NCI-H82 (cell line): ENCODE measurements at regions not wholly inside any gene's neighbourhood (a gene's known extent, or its start where the extent isn't known, plus 50 kb on each side); places are given as distances from the start of the nearest gene placed in this dataset.
"Not testable (repeated sequence)": the region's sequence is repeated elsewhere in the genome, so short reads cannot be mapped to it uniquely, and the experiment has no call there.

ENCODE experiments used
- DNase-seq: peaks from one replicate; lab custom pipeline; 2025; lab: John Stamatoyannopoulos, UW

DNA sequence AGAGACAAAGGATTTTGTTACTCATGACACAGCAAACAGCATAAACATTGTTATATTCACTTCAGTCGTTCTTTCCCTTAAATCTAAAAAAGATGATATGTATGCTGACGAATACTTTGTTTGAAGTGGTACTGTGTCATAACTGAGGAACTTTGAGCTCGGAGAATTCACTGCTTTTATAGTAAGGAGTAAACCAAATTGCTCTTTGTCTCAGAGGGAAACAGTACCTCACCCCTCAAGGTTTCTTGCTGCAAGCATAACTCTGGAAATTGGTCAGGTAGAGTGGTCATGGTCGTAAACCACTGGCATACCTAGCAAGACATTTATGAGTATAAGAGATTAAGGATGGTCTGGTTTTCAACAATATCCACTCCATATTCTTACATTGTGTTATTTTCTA is 160.2 kb upstream of the OR4E1 start:
- no peak for DNase-seq

DNA sequence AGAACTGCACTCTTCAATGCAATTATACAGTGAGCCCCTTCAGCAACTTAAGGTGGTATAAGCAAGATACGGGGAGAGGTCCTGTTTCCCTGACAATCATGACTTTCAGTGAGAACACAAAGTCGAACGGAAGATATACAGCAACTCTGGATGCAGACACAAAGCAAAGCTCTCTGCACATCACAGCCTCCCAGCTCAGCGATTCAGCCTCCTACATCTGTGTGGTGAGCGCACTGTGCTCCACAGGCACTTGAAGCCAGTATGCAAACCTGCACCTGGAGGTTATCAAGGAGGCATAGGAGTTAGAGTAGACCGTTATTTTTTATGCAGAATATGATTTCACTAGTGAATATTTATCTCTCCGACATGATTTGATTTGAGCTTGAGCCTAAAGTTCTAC is 152.2 kb upstream of the OR4E1 start:
- DNase-seq = no peak

DNA sequence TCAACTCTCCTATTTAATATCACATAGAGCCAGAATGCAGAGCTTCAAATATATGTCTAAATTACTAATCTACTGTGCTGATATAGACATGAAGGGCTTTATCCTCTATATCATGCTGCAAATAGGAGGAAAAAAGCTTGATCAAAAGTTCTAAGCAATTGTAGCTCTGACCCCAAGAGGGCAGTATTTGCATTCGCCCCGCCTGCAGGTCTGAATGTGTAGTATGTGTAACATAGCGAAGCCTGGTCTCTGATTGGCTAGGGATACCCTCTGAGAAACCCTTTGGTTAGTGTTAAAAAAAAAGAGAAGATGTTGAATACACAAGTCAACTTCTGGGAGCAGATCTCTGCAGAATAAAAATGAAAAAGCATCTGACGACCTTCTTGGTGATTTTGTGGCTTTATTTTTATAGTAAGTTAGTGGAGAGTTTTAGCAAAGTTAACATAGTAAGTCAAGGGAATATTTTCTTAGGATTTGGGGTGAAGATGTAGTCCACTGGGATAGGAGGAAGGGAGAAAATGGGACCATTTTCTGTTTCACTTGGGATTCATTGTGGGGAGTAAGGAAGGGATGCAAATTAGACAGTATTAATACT is 151.6 kb upstream of the OR4E1 start:
- DNase-seq = peak; percentile 96

DNA sequence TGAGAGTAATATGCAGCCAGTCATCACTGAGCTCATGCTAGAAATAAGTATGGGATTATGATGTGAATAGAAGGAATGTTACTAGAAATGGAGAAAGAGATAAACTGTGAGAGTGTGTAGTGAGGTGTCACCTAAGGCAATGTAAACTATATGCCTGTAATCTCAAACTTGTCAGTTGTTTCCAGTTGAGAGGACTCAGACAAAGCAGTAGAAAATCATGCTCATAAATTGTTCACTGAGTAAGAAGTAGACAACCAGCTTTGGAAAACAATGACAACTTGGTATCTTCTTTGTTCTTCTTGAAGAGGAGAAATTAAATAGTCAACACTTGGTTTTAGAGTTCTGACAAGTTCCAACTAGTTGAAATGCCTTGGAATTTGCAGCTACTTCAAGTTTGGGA is 148.5 kb upstream of the OR4E1 start:
- no peak for DNase-seq

DNA sequence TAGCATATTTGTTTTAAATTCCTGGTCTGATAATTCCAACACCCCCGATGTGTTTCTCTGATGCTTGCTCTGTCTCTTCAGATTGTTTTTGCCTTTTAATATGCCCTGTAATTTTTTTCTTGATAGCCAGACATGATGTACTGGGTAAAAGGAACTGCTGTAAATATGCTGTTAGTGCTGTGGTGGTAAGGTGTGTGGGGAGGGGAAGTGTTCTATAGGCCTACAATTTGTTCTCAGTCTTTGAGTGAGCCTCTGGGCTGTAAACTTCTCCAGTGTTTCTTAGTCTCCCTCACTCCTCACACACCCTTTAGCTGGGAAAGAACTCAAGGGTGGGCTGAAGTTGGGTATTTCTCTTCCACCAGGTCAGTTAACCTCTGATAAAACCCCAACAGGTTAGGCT is 147.0 kb upstream of the OR4E1 start:
- DNase-seq = no peak

DNA sequence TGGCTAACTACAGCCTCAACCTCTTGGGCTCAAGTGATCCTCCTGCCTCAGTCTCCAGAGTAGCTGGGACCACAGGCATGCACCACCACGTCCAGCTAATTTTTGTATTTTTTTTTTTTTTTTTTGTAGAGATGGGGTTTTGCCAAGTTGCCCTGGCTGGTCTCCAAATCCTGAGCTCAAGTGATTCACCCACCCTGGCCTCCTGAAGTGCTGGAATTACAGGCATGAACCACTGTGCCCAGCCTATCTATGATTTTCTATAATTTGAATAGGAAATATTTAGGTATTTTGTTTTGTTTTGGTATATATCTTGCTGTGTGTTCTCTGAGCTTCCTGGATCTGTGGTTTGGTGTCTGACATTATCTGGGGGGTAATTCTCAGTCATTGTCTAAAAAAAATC is 146.3 kb upstream of the OR4E1 start:
- not testable (repeated sequence) for DNase-seq

DNA sequence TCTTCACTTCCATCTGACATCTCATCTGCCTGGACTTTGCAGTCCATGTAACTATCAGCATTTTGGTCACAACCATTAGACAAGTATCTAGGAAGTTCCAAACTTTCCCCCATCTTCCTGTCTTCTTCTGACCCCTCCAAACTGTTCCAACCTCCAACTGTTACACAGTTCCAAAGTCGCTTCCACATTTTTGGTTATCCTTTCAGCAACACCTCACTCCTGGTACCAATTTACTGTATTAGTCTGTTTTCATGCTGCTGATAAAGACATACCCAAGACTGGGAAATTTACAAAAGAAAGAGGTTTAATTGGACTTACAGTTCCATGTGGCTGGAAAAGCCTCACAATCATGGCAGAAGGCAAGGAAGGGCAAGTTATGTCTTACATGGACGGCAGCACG is 143.4 kb upstream of the OR4E1 start:
- not testable (repeated sequence) for DNase-seq

DNA sequence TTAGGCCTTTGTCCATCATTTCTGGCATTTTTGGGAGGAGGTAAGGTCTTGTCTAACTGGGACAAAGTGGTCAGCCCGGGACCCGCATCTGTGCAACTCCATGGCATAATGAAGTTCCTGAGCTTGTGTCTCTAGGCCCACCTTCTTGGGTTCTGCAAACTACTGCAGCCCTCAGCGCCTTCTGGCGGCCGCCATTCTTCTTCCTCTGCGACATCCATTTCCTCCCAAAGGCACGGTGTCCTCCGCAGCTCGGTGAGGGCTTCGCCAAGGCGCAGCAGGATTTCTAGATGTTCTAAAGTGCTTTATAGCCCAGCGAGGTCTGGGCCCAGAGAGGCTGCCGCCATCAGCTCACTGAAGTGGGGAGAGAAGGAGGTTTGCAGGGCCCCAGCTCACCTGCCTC is 134.4 kb upstream of the OR4E1 start:
- DNase-seq = no peak

DNA sequence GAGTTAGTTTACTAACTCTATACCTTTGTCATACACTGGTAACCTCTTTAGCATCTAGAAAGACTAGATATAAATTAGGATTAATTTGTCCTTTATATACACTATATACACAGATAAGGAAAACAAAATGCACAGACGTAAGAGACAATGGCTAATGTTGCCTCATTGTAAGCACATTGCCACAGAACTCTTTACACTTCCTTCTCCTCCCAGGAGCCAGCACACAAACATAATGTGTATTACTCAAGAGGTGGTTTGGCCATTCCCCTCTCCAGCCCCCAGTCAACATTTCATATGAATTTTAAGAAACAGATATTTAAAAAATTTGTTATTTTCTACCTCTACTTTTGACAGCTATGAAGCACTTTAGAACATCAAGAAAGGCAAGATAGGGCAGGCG is 131.4 kb upstream of the OR4E1 start:
- DNase-seq = no peak

DNA sequence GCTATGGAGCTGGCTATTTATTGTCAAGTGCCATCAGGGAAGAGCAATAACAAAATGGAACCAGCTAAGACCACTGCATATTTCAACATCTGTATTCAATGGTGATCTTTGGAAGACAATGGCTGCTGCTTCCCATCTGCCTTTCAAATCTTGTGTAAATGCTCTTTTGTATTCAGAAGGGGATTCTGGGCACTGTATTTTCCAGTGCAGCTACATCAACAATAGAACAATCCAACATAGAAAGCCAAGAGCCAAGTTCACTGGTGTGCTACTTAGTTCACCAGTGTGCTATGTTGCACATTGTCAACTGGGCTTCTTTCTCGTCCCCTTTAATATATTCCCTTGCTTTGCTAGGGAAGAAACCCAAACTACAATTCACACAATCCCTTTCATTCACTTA is 128.8 kb upstream of the OR4E1 start:
- DNase-seq = no peak

DNA sequence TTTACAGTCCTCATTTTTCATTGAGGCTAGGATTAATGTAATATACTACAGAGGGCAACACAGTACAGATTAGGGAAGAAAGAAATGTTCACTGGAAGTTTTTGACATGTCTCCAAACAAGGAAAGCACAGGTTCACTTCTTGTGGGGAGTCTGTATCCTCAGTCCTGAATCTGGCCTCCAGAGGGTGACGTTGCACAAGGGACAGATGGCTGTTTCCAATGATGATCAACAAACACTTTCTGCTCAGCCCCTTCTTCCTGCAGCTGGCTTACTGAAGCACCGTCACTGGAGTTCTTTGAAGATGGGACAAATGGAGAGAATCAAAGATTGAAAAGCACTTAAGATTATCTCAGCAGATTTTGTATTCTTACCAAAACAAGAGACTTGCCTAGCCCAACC is 123.3 kb upstream of the OR4E1 start:
- peak; percentile 79 for DNase-seq

DNA sequence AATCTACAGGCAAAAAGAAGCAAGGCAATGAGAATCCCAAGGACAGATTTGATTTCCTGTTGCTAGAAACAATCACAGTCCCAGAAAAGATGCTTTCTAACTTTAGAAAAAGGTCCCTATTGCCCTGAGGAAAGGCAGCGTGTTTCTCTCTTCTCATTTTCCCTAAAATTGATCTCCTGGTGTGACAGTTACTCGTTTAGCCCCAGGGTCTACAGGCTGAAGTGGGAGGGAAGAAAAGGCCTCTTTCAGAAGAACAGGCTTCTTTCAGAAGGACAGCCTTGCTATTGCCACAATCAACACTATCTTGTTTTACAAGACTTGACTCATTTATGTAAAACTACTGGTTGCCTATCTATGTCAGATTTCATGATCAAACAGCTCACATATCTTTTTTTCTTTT is 121.8 kb upstream of the OR4E1 start:
- DNase-seq = no peak

DNA sequence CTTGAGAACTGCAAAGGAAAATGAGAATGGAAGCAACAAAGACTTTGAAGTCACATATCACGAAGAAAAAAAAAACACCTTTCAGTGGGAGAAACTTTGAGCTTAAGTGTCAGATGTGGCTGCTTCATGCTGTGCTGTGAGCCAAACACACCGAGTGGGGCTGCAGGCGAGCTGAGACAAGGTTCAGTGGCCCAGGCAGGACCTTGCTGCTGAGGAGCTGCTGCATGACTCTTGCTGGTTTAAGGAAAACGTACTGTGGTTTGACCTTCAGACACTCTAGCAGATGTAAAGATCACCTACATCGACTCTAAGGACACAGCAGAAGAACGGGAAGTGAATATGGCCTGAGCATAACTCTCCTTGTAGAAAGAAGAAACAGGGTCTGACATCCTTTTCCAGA is 118.1 kb upstream of the OR4E1 start:
- DNase-seq = no peak

DNA sequence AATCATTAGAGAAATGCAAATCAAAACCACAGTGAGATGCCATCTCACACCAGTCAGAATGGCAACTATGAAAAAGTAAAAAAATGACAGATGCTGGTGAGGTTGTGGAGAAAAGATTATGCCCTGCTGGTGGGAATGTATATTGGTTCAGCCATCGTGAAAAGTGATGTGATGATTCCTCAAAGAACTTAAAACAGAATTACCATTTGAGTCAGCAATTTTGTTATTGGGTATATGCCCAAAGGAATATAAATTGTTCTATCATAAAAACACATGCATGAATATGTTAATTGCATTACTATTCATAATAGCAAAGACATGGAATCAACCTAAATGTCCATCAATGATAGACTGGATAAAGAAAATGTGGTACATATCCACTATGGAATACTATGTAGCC is 115.1 kb upstream of the OR4E1 start:
- DNase-seq = not testable (repeated sequence)

DNA sequence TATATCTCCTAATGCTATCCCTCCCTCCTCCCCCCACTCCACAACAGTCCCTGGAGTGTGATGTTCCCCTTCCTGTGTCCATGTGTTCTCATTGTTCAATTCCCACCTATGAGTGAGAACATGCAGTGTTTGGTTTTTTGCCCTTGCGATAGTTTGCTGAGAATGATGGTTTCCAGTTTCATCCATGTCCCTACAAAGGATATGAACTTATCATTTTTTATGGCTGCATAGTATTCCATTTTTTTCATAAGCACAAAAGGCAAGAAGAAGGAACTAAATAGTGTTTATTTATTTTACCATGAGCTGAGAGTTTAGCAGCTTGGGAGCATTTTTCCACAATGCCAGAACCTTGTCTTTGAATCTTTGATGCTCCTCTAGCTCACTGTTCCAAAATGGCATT is 113.6 kb upstream of the OR4E1 start:
- DNase-seq = not testable (repeated sequence)

DNA sequence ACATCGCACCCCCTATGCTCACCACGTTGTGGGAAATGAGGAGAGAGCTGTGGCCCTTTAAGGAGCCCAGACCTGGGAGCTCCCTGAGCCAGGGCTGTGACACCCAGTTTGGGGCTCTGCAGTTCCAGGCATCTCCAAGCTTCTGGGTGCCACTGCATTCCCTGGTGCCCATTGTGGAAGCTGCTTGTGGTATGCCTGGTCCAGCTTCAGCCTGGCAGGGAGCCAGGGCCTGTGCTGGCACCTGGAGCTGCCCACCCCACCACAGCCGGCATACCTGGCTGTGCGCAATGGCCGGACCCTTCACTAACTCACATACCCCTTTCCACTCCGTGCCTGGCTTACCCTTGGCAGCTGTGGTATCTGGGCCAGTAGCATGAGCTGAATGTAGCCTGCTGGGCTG is 107.9 kb upstream of the OR4E1 start:
- no peak for DNase-seq

DNA sequence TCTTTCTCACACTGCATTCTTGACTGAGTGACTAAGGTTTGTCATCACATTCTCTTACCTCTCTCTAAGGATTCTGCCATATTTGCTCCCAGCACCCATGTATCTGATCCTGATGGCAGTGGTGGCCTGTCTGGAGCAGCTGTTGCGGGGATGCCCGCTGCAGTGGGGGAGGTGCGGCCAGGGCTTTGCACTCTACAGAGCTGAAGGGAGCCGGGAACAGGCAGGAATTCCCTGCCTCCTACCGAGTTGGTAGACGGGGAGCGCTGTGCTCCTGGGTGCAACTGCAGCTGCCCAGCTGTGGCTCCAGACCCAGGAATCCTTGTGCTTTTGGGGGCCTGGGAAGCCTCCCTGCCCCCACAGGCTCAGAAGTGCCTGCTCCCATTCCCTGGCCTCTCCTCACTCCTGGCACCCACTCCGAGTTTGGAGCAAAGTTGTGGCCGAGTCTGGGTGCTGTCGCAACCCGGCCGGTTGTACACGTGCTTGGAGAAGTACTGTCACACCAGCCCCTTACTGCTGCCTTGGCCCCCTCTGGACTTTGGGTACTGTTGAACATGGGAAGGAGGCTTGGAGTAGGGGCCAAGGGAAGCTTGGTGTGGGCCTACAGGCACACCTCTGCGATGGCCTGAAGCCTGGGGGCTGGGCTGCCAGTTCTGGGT is 106.9 kb upstream of the OR4E1 start:
- peak; percentile 75 for DNase-seq

DNA sequence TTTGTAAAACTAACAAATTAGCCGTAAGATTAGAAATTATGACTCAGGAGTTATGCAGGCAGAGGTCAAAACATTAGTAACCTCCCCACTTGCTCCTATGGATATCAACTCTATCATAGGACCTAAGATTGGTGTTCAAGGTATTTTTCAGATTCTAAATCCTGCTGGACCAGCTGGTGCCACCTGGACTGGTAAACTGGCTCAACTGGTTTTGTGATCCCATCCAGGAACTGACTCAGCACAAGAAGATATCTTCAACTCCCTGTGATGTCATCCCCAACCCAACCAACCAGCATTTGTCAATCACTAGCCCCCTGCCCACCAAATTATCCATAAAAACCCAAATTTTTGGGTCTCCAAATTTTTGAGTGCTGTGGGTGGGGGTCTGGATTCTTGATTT is 98.1 kb upstream of the OR4E1 start:
- DNase-seq = no peak

DNA sequence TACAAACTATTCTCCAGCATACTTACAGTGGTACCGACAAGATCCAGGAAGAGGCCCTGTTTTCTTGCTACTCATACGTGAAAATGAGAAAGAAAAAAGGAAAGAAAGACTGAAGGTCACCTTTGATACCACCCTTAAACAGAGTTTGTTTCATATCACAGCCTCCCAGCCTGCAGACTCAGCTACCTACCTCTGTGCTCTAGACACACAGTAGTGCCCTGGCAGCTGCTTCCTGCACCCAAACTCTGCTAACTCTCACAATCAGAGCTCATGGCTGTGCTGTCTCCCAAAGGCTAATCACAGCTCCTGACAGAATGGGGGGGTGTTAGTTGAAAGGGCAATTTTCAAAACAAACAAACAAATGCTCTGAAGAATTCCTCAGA is 95.2 kb upstream of the OR4E1 start:
- no peak for DNase-seq

DNA sequence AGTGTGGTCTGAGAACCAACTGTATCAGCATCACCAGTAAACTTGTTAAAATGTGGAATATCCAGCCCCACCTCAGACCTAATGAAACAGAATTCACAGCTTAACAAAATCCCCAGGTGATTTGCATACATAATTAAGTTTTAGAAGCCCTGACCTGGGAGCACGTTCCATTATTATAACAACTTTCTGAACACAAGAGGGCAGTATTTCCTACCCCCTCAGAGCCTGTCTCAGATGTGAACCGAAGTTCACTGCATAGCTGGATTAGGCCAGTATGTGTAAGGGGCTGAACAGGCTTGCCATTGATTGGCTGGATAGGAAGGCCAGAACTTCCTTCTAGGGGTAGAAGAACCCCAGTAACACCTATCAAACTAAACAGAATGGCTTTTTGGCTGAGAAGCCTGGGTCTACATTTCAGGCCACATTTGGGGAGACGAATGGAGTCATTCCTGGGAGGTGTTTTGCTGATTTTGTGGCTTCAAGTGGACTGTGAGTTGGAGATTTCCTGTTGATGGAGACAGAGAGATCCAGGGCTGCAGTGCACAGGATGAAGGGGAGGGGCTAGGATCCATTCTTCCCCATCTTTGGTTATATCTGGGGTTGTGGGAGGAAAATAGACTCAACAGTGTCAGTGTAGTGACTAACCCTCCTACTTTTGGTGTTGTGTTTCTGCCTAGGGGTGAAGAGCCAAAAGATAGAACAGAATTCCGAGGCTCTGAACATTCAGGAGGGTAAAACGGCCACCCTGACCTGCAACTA is 94.7 kb upstream of the OR4E1 start:
- peak; percentile 99 for DNase-seq

DNA sequence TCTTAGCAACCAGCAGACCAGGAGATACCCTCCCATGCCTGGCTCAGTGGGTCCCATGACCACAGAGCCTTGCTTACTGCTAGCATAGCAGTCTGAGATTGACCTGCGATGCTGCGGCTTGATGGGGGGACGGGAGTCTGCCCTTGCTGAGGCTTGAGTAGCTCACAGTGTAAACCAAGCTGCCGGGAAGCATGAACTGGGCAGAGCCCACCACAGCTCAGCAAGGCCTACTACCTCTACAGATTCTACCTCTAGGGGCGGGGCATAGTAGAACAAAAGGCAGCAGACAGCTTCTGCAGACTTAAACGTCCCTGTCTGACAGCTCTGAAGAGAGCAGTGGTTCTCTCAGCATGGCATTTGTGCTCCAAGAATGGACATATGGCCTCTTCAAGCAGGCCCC is 86.7 kb upstream of the OR4E1 start:
- DNase-seq = not testable (repeated sequence)

DNA sequence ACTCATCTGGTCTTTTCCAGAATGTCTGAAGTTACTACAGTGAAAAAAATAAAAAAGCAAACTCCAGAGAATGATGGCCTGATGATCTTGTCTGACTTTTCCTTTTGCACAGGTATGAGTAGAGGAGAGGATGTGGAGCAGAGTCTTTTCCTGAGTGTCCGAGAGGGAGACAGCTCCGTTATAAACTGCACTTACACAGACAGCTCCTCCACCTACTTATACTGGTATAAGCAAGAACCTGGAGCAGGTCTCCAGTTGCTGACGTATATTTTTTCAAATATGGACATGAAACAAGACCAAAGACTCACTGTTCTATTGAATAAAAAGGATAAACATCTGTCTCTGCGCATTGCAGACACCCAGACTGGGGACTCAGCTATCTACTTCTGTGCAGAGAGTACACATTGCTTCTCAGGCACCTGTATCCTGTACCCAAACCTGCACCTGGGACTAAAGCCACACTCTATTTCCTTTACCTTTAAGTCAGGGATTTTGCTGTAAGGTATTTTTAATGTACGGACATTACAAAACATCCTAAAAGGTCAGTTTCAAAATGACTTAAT is 75.8 kb upstream of the OR4E1 start:
- no peak for DNase-seq

DNA sequence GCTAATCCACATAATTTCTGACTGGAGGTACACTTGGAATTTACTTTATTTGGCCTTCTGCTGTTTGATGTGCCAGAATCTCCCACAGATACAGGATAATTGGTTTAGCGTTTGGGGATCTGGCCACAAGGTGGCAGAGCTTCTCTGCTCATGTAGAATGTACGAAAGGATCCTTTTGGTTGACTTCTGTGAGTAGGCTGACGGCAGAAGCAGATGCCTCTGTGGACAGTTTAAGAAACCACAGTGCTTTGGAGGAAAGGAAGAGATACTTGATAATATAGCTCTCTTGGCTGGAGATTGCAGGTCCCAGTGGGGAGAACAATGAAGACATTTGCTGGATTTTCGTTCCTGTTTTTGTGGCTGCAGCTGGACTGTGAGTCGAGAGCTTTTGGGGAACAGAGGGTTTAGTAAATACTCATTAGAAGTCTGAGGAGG is 75.3 kb upstream of the OR4E1 start:
- peak; percentile 99 for DNase-seq
